H1 (cell line): ENCODE measurements at regions not wholly inside any gene's neighbourhood (a gene's known extent, or its start where the extent isn't known, plus 50 kb on each side); places are given as distances from the start of the nearest gene placed in this dataset.

Experiments used
- CEBPB ChIP-seq: IDR thresholded peaks from 2 replicates; pipeline ENCODE4 v1.6.1; 2012; ENCODE audit warnings: low read depth, low read length
- CTCF ChIP-seq, 3 experiments: IDR thresholded peaks; 1 replicate in 2 of 3; 2 replicates in 1 of 3; pipeline versions ENCODE4 v1.5.1 to v1.6.1; 2011; ENCODE audit warnings: low read length in 3 of 3, mild to moderate bottlenecking in 3 of 3, inconsistent platforms in 2 of 3, low read depth in 1 of 3, moderate library complexity in 1 of 3; ENCODE audit not compliant: insufficient read depth in 1 of 3; ENCODE audit errors: control extremely low read depth in 1 of 3
- HDAC6 ChIP-seq: IDR thresholded peaks from one replicate; pipeline ENCODE4 v1.7.1; 2012; ENCODE audit warnings: low read depth, mild to moderate bottlenecking, inconsistent platforms, low read length, moderate library complexity
- RNF2 ChIP-seq: fragments of 200-900, 300-1000 bp; sonication (generic); IDR thresholded peaks from 2 replicates; pipeline ENCODE4 v1.7.1; 2016; ENCODE audit warnings: borderline replicate concordance, low read depth, mild to moderate bottlenecking, antibody characterized with exemption, low read length; ENCODE audit not compliant: poor library complexity, severe bottlenecking; ENCODE audit errors: missing control alignments
- SIRT6 ChIP-seq: IDR thresholded peaks from one replicate; pipeline ENCODE4 v1.7.1; 2012; ENCODE audit warnings: low read length, inconsistent platforms
- TAF7 ChIP-seq: optimal IDR thresholded peaks from 2 replicates; pipeline ENCODE3; 2011; ENCODE audit warnings: low read depth, mild to moderate bottlenecking, inconsistent platforms, low read length, moderate library complexity, borderline replicate concordance
- TF ChIP-seq, protein P1 (sequence below): fragments of 300-600 bp; sonication (generic); IDR thresholded peaks from 2 replicates; pipeline ENCODE4 v1.7.1; 2012; ENCODE audit warnings: low read length, moderate library complexity, mild to moderate bottlenecking, inconsistent platforms; ENCODE audit not compliant: insufficient replicate concordance
- TF ChIP-seq, protein P2 (sequence below): IDR thresholded peaks from 2 replicates; pipeline ENCODE4 v1.6.1; 2011; ENCODE audit warnings: low read length, improper control_type of control experiment

DNA sequence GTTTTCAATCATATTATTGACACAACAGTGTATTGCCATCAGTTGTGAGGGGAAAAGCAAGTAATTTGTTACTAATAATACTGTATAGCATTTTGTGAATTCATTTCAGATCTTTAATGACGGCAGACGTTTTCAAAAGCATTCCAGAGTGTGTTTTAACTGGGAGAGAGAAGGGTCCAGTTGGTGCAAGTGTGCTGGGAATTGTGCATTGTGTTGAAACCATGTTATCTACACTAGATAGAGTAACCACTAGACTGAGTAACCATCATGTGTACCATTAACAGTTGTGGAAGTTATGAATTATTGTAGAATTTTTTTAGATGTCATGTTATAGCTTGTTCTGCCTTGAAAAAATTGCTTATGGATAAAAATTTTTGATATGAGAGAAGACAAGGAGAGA is 104.5 kb upstream of the VEGFC start (continued):
- TF ChIP-seq, protein P1, sequence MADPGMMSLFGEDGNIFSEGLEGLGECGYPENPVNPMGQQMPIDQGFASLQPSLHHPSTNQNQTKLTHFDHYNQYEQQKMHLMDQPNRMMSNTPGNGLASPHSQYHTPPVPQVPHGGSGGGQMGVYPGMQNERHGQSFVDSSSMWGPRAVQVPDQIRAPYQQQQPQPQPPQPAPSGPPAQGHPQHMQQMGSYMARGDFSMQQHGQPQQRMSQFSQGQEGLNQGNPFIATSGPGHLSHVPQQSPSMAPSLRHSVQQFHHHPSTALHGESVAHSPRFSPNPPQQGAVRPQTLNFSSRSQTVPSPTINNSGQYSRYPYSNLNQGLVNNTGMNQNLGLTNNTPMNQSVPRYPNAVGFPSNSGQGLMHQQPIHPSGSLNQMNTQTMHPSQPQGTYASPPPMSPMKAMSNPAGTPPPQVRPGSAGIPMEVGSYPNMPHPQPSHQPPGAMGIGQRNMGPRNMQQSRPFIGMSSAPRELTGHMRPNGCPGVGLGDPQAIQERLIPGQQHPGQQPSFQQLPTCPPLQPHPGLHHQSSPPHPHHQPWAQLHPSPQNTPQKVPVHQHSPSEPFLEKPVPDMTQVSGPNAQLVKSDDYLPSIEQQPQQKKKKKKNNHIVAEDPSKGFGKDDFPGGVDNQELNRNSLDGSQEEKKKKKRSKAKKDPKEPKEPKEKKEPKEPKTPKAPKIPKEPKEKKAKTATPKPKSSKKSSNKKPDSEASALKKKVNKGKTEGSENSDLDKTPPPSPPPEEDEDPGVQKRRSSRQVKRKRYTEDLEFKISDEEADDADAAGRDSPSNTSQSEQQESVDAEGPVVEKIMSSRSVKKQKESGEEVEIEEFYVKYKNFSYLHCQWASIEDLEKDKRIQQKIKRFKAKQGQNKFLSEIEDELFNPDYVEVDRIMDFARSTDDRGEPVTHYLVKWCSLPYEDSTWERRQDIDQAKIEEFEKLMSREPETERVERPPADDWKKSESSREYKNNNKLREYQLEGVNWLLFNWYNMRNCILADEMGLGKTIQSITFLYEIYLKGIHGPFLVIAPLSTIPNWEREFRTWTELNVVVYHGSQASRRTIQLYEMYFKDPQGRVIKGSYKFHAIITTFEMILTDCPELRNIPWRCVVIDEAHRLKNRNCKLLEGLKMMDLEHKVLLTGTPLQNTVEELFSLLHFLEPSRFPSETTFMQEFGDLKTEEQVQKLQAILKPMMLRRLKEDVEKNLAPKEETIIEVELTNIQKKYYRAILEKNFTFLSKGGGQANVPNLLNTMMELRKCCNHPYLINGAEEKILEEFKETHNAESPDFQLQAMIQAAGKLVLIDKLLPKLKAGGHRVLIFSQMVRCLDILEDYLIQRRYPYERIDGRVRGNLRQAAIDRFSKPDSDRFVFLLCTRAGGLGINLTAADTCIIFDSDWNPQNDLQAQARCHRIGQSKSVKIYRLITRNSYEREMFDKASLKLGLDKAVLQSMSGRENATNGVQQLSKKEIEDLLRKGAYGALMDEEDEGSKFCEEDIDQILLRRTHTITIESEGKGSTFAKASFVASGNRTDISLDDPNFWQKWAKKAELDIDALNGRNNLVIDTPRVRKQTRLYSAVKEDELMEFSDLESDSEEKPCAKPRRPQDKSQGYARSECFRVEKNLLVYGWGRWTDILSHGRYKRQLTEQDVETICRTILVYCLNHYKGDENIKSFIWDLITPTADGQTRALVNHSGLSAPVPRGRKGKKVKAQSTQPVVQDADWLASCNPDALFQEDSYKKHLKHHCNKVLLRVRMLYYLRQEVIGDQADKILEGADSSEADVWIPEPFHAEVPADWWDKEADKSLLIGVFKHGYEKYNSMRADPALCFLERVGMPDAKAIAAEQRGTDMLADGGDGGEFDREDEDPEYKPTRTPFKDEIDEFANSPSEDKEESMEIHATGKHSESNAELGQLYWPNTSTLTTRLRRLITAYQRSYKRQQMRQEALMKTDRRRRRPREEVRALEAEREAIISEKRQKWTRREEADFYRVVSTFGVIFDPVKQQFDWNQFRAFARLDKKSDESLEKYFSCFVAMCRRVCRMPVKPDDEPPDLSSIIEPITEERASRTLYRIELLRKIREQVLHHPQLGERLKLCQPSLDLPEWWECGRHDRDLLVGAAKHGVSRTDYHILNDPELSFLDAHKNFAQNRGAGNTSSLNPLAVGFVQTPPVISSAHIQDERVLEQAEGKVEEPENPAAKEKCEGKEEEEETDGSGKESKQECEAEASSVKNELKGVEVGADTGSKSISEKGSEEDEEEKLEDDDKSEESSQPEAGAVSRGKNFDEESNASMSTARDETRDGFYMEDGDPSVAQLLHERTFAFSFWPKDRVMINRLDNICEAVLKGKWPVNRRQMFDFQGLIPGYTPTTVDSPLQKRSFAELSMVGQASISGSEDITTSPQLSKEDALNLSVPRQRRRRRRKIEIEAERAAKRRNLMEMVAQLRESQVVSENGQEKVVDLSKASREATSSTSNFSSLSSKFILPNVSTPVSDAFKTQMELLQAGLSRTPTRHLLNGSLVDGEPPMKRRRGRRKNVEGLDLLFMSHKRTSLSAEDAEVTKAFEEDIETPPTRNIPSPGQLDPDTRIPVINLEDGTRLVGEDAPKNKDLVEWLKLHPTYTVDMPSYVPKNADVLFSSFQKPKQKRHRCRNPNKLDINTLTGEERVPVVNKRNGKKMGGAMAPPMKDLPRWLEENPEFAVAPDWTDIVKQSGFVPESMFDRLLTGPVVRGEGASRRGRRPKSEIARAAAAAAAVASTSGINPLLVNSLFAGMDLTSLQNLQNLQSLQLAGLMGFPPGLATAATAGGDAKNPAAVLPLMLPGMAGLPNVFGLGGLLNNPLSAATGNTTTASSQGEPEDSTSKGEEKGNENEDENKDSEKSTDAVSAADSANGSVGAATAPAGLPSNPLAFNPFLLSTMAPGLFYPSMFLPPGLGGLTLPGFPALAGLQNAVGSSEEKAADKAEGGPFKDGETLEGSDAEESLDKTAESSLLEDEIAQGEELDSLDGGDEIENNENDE = no peak
- TF ChIP-seq CTCF (IDR thresholded peaks at IDR 0.05; ENCODE audit: control extremely low read depth in 1 of 3, insufficient read depth in 1 of 3, low read depth in 1 of 3, low read length in 3 of 3) = no peak
- no peak for TF ChIP-seq CEBPB
- no peak for TF ChIP-seq HDAC6
- TF ChIP-seq TAF7 = no peak
- TF ChIP-seq, protein P2, sequence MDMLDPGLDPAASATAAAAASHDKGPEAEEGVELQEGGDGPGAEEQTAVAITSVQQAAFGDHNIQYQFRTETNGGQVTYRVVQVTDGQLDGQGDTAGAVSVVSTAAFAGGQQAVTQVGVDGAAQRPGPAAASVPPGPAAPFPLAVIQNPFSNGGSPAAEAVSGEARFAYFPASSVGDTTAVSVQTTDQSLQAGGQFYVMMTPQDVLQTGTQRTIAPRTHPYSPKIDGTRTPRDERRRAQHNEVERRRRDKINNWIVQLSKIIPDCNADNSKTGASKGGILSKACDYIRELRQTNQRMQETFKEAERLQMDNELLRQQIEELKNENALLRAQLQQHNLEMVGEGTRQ = no peak
- no peak for TF ChIP-seq SIRT6
- no peak for TF ChIP-seq RNF2
